ENCODE measurements at regions not wholly inside any gene's neighbourhood (a gene's known extent, or its start where the extent isn't known, plus 50 kb on each side); places are given as distances from the start of the nearest gene placed in this dataset.

- no peak for DNase-seq
These were observed 337.0 kb downstream of the CRPPA start for GRCh38 chr7:16084370-16084769.

GRCh38 chr7:16083931-16084330 is 337.4 kb downstream of the CRPPA start:
- DNase-seq: peak; percentile 49

- DNase-seq: no peak
These were observed 341.2 kb downstream of the CRPPA start for GRCh38 chr7:16080131-16080530.

GRCh38 chr7:16079723-16080122 is 341.6 kb downstream of the CRPPA start:
- no peak for DNase-seq

- DNase-seq: peak; percentile 66
These were observed 343.0 kb downstream of the CRPPA start for GRCh38 chr7:16078076-16078952.

GRCh38 chr7:16071246-16071857 is 350.0 kb downstream of the CRPPA start:
- peak; percentile 59 for DNase-seq

- DNase-seq: no peak
These were observed 350.5 kb downstream of the CRPPA start for GRCh38 chr7:16070806-16071205.

- DNase-seq: no peak
These were observed 351.3 kb downstream of the CRPPA start for GRCh38 chr7:16069998-16070397.

GRCh38 chr7:16068183-16068582 is 353.2 kb downstream of the CRPPA start:
- no peak for DNase-seq

GRCh38 chr7:16067711-16068110 is 353.6 kb downstream of the CRPPA start:
- no peak for DNase-seq

GRCh38 chr7:16066805-16067459 is 354.4 kb downstream of the CRPPA start:
- no peak for DNase-seq

GRCh38 chr7:16065939-16066338 is 355.4 kb downstream of the CRPPA start:
- no peak for DNase-seq

GRCh38 chr7:16063716-16064675 is 357.3 kb downstream of the CRPPA start:
- no peak for DNase-seq

GRCh38 chr7:16063221-16063620 is 358.1 kb downstream of the CRPPA start:
- no peak for DNase-seq

- peak; percentile 43 for DNase-seq
These were observed 359.1 kb downstream of the CRPPA start for GRCh38 chr7:16062269-16062668.

- no peak for DNase-seq
These were observed 359.7 kb downstream of the CRPPA start for GRCh38 chr7:16061630-16062029.

GRCh38 chr7:16061011-16061410 is 360.3 kb downstream of the CRPPA start:
- DNase-seq: no peak

GRCh38 chr7:16060502-16060901 is 360.8 kb downstream of the CRPPA start:
- DNase-seq: no peak

GRCh38 chr7:16055263-16055976 is 365.9 kb downstream of the CRPPA start:
- DNase-seq: no peak

GRCh38 chr7:16051561-16052255 is 365.2 kb upstream of the MEOX2 start:
- DNase-seq: no peak

GRCh38 chr7:16046041-16046440 is 359.6 kb upstream of the MEOX2 start:
- DNase-seq: no peak
